GM12878 (cell line): ENCODE measurements at regions not wholly inside any gene's neighbourhood (a gene's known extent, or its start where the extent isn't known, plus 50 kb on each side); places are given as distances from the start of the nearest gene placed in this dataset.

ENCODE experiments used
- ATF7 ChIP-seq: fragments of 450-650 bp; IDR thresholded peaks from 2 replicates; pipeline ENCODE4 v1.6.1; 2016; ENCODE audit warnings: low read depth, mild to moderate bottlenecking
- BACH1 ChIP-seq: fragments of 450-650 bp; IDR thresholded peaks from 2 replicates; pipeline ENCODE4 v1.6.1; 2017; ENCODE audit warnings: mild to moderate bottlenecking, borderline replicate concordance
- BMI1 ChIP-seq: fragments of 450-650 bp; IDR thresholded peaks from 2 replicates; pipeline ENCODE4 v1.6.1; 2016; ENCODE audit warnings: mild to moderate bottlenecking, moderate library complexity, borderline replicate concordance
- BRCA1 ChIP-seq: IDR thresholded peaks from 2 replicates; pipeline ENCODE4 v1.6.1; 2011; ENCODE audit warnings: low read depth, low read length, improper control_type of control experiment
- CHD4 ChIP-seq: fragments of 200-600 bp; sonication (generic); IDR thresholded peaks from 2 replicates; pipeline ENCODE4 v1.6.1; 2016; ENCODE audit warnings: mild to moderate bottlenecking
- CREB1 ChIP-seq: IDR thresholded peaks from 2 replicates; pipeline ENCODE4 v1.6.1; 2012; ENCODE audit warnings: low read depth, mild to moderate bottlenecking, inconsistent platforms
- EED ChIP-seq: sonication (generic); IDR thresholded peaks from 2 replicates; pipeline ENCODE4 v1.6.1; 2016; ENCODE audit warnings: antibody characterized with exemption, low read depth
- HDAC6 ChIP-seq: fragments of 200-600 bp; sonication (generic); IDR thresholded peaks from one replicate; pipeline ENCODE4 v1.8.0; 2017; ENCODE audit warnings: antibody characterized with exemption; ENCODE audit not compliant: unreplicated experiment
- JUND ChIP-seq: IDR thresholded peaks from 2 replicates; pipeline ENCODE4 v1.6.1; 2012; ENCODE audit warnings: low read depth, mild to moderate bottlenecking, low read length, improper control_type of control experiment, moderate library complexity
- NRF1 ChIP-seq: conservative IDR thresholded peaks from 2 replicates; pipeline ENCODE4 v1.6.1; 2011; ENCODE audit warnings: mild to moderate bottlenecking, low read depth, low read length, improper control_type of control experiment
- POU2F2 ChIP-seq: IDR thresholded peaks from 3 replicates; pipeline ENCODE4 v1.6.1; 2011; ENCODE audit warnings: low read depth, mild to moderate bottlenecking, low read length, borderline replicate concordance
- RAD21 ChIP-seq: IDR thresholded peaks from 2 replicates; pipeline ENCODE4 v1.6.1; 2011; ENCODE audit warnings: mild to moderate bottlenecking, low read depth, low read length, moderate library complexity; ENCODE audit not compliant: insufficient read depth
- RAD51 ChIP-seq: fragments of 450-650 bp; IDR thresholded peaks from 2 replicates; pipeline ENCODE4 v1.6.1; 2016; ENCODE audit warnings: moderate library complexity, mild to moderate bottlenecking, inconsistent platforms
- RFX5 ChIP-seq: IDR thresholded peaks from 2 replicates; pipeline ENCODE4 v1.6.1; 2011; ENCODE audit warnings: low read depth, low read length, improper control_type of control experiment
- RUNX3 ChIP-seq: IDR thresholded peaks from 2 replicates; pipeline ENCODE4 v1.6.1; 2012; ENCODE audit warnings: low read length, inconsistent platforms
- SMARCA5 ChIP-seq: fragments of 450-650 bp; IDR thresholded peaks from 2 replicates; pipeline ENCODE4 v1.6.1; 2017; ENCODE audit warnings: mild to moderate bottlenecking
- STAT3 ChIP-seq: IDR thresholded peaks from 2 replicates; pipeline ENCODE4 v1.6.1; 2011; ENCODE audit warnings: low read depth, low read length, improper control_type of control experiment
- TBL1XR1 ChIP-seq: IDR thresholded peaks from 2 replicates; pipeline ENCODE4 v1.6.1; 2012; ENCODE audit warnings: low read depth, low read length, improper control_type of control experiment
- TCF12 ChIP-seq: IDR thresholded peaks from 2 replicates; pipeline ENCODE4 v1.6.1; 2011; ENCODE audit warnings: low read depth, mild to moderate bottlenecking, low read length
- WRNIP1 ChIP-seq: IDR thresholded peaks from 2 replicates; pipeline ENCODE4 v1.6.1; 2011; ENCODE audit warnings: low read depth, low read length, improper control_type of control experiment, borderline replicate concordance
- TF ChIP-seq, protein P1 (sequence below): IDR thresholded peaks from 2 replicates; pipeline ENCODE4 v1.6.1; 2012; ENCODE audit warnings: low read depth, low read length, improper control_type of control experiment
- TF ChIP-seq, protein P2 (sequence below): fragments of 450-650 bp; formaldehyde crosslinking; IDR thresholded peaks from 2 replicates; pipeline ENCODE4 v1.5.0; 2022; ENCODE audit warnings: mild to moderate bottlenecking, missing genetic modification characterization
- TF ChIP-seq, protein P3 (sequence below): fragments of 450-650 bp; IDR thresholded peaks from 2 replicates; pipeline ENCODE4 v1.6.1; 2016; ENCODE audit warnings: mild to moderate bottlenecking
- TF ChIP-seq, protein P4 (sequence below): fragments of 450-650 bp; IDR thresholded peaks from 2 replicates; pipeline ENCODE4 v1.6.1; 2018; ENCODE audit warnings: mild to moderate bottlenecking, low read depth, moderate library complexity; ENCODE audit not compliant: partially characterized antibody
- TF ChIP-seq, protein P5 (sequence below): fragments of 450-650 bp; IDR thresholded peaks from 2 replicates; pipeline ENCODE4 v1.6.1; 2014; ENCODE audit warnings: mild to moderate bottlenecking

DNA sequence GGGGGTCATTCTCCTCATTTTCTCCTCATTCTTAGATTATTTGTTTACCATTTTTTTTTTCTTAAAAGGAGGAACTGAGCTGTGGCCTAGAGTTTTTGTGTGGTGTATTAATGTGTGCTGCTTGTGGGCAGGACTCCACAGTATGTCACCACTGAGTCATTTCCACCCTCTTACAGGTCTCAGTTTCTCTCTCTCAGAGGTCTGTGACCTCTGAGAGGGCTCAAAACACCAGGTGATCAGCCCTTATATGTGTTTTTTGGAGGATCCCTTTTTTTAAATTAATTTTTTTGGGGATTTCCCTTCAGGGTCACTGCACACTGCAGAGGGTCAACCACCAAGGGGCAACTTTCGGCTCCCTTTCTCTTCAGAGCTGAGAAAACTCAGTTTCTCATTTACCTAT, 166.4 kb downstream of the SUCNR1 start (continued):
- TF ChIP-seq SMARCA5: no peak
- no peak for TF ChIP-seq BMI1
- TF ChIP-seq WRNIP1: no peak
- no peak for TF ChIP-seq RFX5
- no peak for TF ChIP-seq NRF1
- no peak for TF ChIP-seq HDAC6
- TF ChIP-seq BRCA1: no peak
- peak; percentile 96 for TF ChIP-seq RUNX3
- TF ChIP-seq, protein P1, sequence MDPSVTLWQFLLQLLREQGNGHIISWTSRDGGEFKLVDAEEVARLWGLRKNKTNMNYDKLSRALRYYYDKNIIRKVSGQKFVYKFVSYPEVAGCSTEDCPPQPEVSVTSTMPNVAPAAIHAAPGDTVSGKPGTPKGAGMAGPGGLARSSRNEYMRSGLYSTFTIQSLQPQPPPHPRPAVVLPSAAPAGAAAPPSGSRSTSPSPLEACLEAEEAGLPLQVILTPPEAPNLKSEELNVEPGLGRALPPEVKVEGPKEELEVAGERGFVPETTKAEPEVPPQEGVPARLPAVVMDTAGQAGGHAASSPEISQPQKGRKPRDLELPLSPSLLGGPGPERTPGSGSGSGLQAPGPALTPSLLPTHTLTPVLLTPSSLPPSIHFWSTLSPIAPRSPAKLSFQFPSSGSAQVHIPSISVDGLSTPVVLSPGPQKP: no peak
- TF ChIP-seq CREB1: peak; percentile 61
- TF ChIP-seq JUND: no peak
- TF ChIP-seq, protein P2, sequence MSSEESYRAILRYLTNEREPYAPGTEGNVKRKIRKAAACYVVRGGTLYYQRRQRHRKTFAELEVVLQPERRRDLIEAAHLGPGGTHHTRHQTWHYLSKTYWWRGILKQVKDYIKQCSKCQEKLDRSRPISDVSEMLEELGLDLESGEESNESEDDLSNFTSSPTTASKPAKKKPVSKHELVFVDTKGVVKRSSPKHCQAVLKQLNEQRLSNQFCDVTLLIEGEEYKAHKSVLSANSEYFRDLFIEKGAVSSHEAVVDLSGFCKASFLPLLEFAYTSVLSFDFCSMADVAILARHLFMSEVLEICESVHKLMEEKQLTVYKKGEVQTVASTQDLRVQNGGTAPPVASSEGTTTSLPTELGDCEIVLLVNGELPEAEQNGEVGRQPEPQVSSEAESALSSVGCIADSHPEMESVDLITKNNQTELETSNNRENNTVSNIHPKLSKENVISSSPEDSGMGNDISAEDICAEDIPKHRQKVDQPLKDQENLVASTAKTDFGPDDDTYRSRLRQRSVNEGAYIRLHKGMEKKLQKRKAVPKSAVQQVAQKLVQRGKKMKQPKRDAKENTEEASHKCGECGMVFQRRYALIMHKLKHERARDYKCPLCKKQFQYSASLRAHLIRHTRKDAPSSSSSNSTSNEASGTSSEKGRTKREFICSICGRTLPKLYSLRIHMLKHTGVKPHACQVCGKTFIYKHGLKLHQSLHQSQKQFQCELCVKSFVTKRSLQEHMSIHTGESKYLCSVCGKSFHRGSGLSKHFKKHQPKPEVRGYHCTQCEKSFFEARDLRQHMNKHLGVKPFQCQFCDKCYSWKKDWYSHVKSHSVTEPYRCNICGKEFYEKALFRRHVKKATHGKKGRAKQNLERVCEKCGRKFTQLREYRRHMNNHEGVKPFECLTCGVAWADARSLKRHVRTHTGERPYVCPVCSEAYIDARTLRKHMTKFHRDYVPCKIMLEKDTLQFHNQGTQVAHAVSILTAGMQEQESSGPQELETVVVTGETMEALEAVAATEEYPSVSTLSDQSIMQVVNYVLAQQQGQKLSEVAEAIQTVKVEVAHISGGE (CRISPR knock-in tag): no peak
- TF ChIP-seq STAT3: no peak
- TF ChIP-seq TCF12: 0 out of 2 replicates have a peak, but pooled peaks have one; percentile 62
- peak; percentile 58; the same call in 1 of the 2 replicates for TF ChIP-seq EED
- no peak for TF ChIP-seq CHD4
- TF ChIP-seq ATF7: peak; percentile 69
- no peak for TF ChIP-seq BACH1
- TF ChIP-seq, protein P3, sequence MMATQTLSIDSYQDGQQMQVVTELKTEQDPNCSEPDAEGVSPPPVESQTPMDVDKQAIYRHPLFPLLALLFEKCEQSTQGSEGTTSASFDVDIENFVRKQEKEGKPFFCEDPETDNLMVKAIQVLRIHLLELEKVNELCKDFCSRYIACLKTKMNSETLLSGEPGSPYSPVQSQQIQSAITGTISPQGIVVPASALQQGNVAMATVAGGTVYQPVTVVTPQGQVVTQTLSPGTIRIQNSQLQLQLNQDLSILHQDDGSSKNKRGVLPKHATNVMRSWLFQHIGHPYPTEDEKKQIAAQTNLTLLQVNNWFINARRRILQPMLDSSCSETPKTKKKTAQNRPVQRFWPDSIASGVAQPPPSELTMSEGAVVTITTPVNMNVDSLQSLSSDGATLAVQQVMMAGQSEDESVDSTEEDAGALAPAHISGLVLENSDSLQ: no peak
- TF ChIP-seq TBL1XR1: peak; percentile 67
- TF ChIP-seq POU2F2: peak; percentile 83; the same call in 2 of the 3 replicates
- TF ChIP-seq, protein P4, sequence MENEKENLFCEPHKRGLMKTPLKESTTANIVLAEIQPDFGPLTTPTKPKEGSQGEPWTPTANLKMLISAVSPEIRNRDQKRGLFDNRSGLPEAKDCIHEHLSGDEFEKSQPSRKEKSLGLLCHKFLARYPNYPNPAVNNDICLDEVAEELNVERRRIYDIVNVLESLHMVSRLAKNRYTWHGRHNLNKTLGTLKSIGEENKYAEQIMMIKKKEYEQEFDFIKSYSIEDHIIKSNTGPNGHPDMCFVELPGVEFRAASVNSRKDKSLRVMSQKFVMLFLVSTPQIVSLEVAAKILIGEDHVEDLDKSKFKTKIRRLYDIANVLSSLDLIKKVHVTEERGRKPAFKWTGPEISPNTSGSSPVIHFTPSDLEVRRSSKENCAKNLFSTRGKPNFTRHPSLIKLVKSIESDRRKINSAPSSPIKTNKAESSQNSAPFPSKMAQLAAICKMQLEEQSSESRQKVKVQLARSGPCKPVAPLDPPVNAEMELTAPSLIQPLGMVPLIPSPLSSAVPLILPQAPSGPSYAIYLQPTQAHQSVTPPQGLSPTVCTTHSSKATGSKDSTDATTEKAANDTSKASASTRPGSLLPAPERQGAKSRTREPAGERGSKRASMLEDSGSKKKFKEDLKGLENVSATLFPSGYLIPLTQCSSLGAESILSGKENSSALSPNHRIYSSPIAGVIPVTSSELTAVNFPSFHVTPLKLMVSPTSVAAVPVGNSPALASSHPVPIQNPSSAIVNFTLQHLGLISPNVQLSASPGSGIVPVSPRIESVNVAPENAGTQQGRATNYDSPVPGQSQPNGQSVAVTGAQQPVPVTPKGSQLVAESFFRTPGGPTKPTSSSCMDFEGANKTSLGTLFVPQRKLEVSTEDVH: no peak
- TF ChIP-seq RAD51: no peak
- TF ChIP-seq, protein P5, sequence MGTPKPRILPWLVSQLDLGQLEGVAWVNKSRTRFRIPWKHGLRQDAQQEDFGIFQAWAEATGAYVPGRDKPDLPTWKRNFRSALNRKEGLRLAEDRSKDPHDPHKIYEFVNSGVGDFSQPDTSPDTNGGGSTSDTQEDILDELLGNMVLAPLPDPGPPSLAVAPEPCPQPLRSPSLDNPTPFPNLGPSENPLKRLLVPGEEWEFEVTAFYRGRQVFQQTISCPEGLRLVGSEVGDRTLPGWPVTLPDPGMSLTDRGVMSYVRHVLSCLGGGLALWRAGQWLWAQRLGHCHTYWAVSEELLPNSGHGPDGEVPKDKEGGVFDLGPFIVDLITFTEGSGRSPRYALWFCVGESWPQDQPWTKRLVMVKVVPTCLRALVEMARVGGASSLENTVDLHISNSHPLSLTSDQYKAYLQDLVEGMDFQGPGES: no peak
- TF ChIP-seq RAD21: peak; percentile 10; the same call in 1 of the 2 replicates
